A549 (cell line): ENCODE measurements at regions not wholly inside any gene's neighbourhood (a gene's known extent, or its start where the extent isn't known, plus 50 kb on each side); places are given as distances from the start of the nearest gene placed in this dataset.

Source experiments
- ATAC-seq, 2 experiments: fragments of 200-7000 bp in 1 of 2; fragments of >200 bp in 1 of 2; cut with Nextera tagmentation in 1 of 2; cut with Tn5 transposase in 1 of 2; 3 replicates each; pipeline versions ENCODE4 v1.8.0 to v1.9.1; 2018 to 2020; ENCODE audit warnings: mild to moderate bottlenecking in 1 of 2, moderate library complexity in 1 of 2
- CTCF ChIA-PET: fragments of 300-600 bp; sonication (Branson Sonifier 250); formaldehyde crosslinking; extraction: SDS; loops from one replicate; lab custom pipeline; 2021; ENCODE audit warnings: antibody characterized with exemption, inconsistent platforms; lab: Yijun Ruan, JAX
- POLR2A ChIA-PET: fragments of 350-600 bp; formaldehyde crosslinking; extraction: SDS; loops from one replicate; lab custom pipeline; 2021; ENCODE audit warnings: antibody characterized with exemption, inconsistent platforms; lab: Yijun Ruan, JAX
- DNase-seq, 2 experiments: peaks; one replicate each; pipeline versions ENCODE4 v3.0.0 to v3.0.0-alpha.2; 2011 to 2016; ENCODE audit warnings: low read depth in 1 of 2, low spot score in 1 of 2
- FAIRE-seq: peaks from 2 replicates; lab custom pipeline; 2011; peaks lifted over from hg19 to GRCh38; lab: Jason Lieb, UNC
- H3K27ac ChIP-seq, 2 experiments: fragments of >200 bp; sonication (Bioruptor Twin); formaldehyde crosslinking; 3 replicates each; pipeline ENCODE4 v1.5.1; 2016 to 2017
- H3K4me1 ChIP-seq: fragments of >200 bp; sonication (Bioruptor Twin); formaldehyde crosslinking; 3 replicates; pipeline ENCODE4 v1.6.1; 2016
- H3K4me2 ChIP-seq: fragments of >200 bp; sonication (Bioruptor Twin); formaldehyde crosslinking; 3 replicates; pipeline ENCODE4 v1.6.1; 2016
- H3K4me3 ChIP-seq: fragments of >200 bp; sonication (Bioruptor Twin); formaldehyde crosslinking; 3 replicates; pipeline ENCODE4 v1.5.1; 2016
- H3K9me3 ChIP-seq: fragments of >200 bp; sonication (Bioruptor Twin); formaldehyde crosslinking; 3 replicates; pipeline ENCODE4 v1.6.1; 2016
- CBX2 ChIP-seq: fragments of 200-600 bp; sonication (generic); IDR thresholded peaks from 2 replicates; pipeline ENCODE4 v1.6.1; 2016; ENCODE audit warnings: low read depth, mild to moderate bottlenecking, borderline replicate concordance
- CBX8 ChIP-seq: fragments of 200-600 bp; sonication (generic); IDR thresholded peaks from 2 replicates; pipeline ENCODE4 v1.6.1; 2016
- CEBPB ChIP-seq, 2 experiments: fragments of >200 bp in 1 of 2; sonication (Bioruptor Twin) in 1 of 2; formaldehyde crosslinking in 1 of 2; IDR thresholded peaks; 2 replicates each; pipeline ENCODE4 v1.6.1; 2012 to 2016
- CHD4 ChIP-seq: fragments of 200-600 bp; sonication (generic); IDR thresholded peaks from 2 replicates; pipeline ENCODE4 v1.6.1; 2016; ENCODE audit warnings: antibody characterized with exemption, mild to moderate bottlenecking, borderline replicate concordance
- E2F6 ChIP-seq: IDR thresholded peaks from 2 replicates; pipeline ENCODE4 v1.6.1; 2012; ENCODE audit warnings: low read depth, borderline replicate concordance
- EHF ChIP-seq: fragments of 250-450 bp; sonication (Bioruptor Pico); IDR thresholded peaks from 2 replicates; pipeline ENCODE4 v1.5.0; 2020; ENCODE audit warnings: mild to moderate bottlenecking
- ELK1 ChIP-seq: fragments of 150-350 bp; IDR thresholded peaks from 2 replicates; pipeline ENCODE4 v1.6.1; 2014; ENCODE audit warnings: low read depth, mild to moderate bottlenecking, low read length
- FOXS1 ChIP-seq: fragments of 250-450 bp; sonication (Bioruptor Pico); IDR thresholded peaks from 2 replicates; pipeline ENCODE4 v1.5.0; 2020; ENCODE audit warnings: mild to moderate bottlenecking, moderate library complexity
- HEYL ChIP-seq: fragments of 250-450 bp; sonication (Bioruptor Pico); IDR thresholded peaks from 2 replicates; pipeline ENCODE4 v1.8.0; 2021; ENCODE audit warnings: mild to moderate bottlenecking, moderate library complexity
- HOXB13 ChIP-seq: fragments of 250-450 bp; sonication (Bioruptor Pico); IDR thresholded peaks from 2 replicates; pipeline ENCODE4 v1.5.0; 2020; ENCODE audit warnings: low read depth, mild to moderate bottlenecking, moderate library complexity
- JUNB ChIP-seq: fragments of >200 bp; sonication (Bioruptor Twin); formaldehyde crosslinking; IDR thresholded peaks from 2 replicates; pipeline ENCODE4 v1.6.1; 2016
- KDM5A ChIP-seq: fragments of 200-600 bp; sonication (generic); IDR thresholded peaks from 2 replicates; pipeline ENCODE4 v1.6.1; 2016; ENCODE audit warnings: antibody characterized with exemption, mild to moderate bottlenecking
- MAFK ChIP-seq: fragments of 450-650 bp; IDR thresholded peaks from 2 replicates; pipeline ENCODE4 v1.6.1; 2014; ENCODE audit not compliant: partially characterized antibody
- NFE2L2 ChIP-seq: fragments of 150-350 bp; conservative IDR thresholded peaks from 2 replicates; pipeline ENCODE4 v1.6.1; 2014; ENCODE audit warnings: low read length
- NPAS2 ChIP-seq: fragments of 250-450 bp; sonication (Bioruptor Pico); IDR thresholded peaks from 2 replicates; pipeline ENCODE4 v1.8.0; 2022; ENCODE audit warnings: mild to moderate bottlenecking, moderate library complexity, borderline replicate concordance
- NR3C1 ChIP-seq: fragments of >200 bp; sonication (Bioruptor Twin); formaldehyde crosslinking; IDR thresholded peaks from 3 replicates; pipeline ENCODE4 v1.6.1; 2017
- POLR2A ChIP-seq: IDR thresholded peaks from 2 replicates; pipeline ENCODE4 v1.6.1; 2012; ENCODE audit warnings: mild to moderate bottlenecking, low read length
- POLR2AphosphoS2 ChIP-seq: conservative IDR thresholded peaks from 2 replicates; pipeline ENCODE4 v1.6.1; 2012; ENCODE audit warnings: low read length, improper control_type of control experiment, inconsistent platforms
- RAD21 ChIP-seq, 2 experiments: fragments of >200 bp in 1 of 2; sonication (Bioruptor Twin) in 1 of 2; formaldehyde crosslinking in 1 of 2; IDR thresholded peaks in 1 of 2; conservative IDR thresholded peaks in 1 of 2; 2 replicates in 1 of 2; 3 replicates in 1 of 2; pipeline ENCODE4 v1.6.1; 2012 to 2018; ENCODE audit warnings: inconsistent platforms in 1 of 2
- RARB ChIP-seq: fragments of 250-450 bp; sonication (Bioruptor Pico); IDR thresholded peaks from 2 replicates; pipeline ENCODE4 v1.8.0; 2021; ENCODE audit warnings: mild to moderate bottlenecking, moderate library complexity
- RCOR1 ChIP-seq: fragments of 150-350 bp; IDR thresholded peaks from 2 replicates; pipeline ENCODE4 v1.6.1; 2014; ENCODE audit warnings: antibody characterized with exemption, low read length, low read depth
- RFX5 ChIP-seq: fragments of 450-650 bp; IDR thresholded peaks from 2 replicates; pipeline ENCODE4 v1.7.1; 2014; ENCODE audit warnings: antibody characterized with exemption, mild to moderate bottlenecking, moderate library complexity
- SREBF2 ChIP-seq: fragments of 450-650 bp; IDR thresholded peaks from 2 replicates; pipeline ENCODE4 v1.6.1; 2014; ENCODE audit warnings: mild to moderate bottlenecking, moderate library complexity
- TFCP2L1 ChIP-seq: fragments of 250-450 bp; sonication (Bioruptor Pico); IDR thresholded peaks from 2 replicates; pipeline ENCODE4 v1.5.0; 2021; ENCODE audit warnings: mild to moderate bottlenecking
- ZC3H11A ChIP-seq: fragments of 450-650 bp; IDR thresholded peaks from 2 replicates; pipeline ENCODE4 v1.6.1; 2014; ENCODE audit warnings: antibody characterized with exemption, mild to moderate bottlenecking
- ZFP36 ChIP-seq: fragments of 450-650 bp; IDR thresholded peaks from 2 replicates; pipeline ENCODE4 v1.6.1; 2014; ENCODE audit warnings: borderline replicate concordance; ENCODE audit not compliant: partially characterized antibody
- ZNF302 ChIP-seq: fragments of 250-450 bp; sonication (Bioruptor Pico); IDR thresholded peaks from 2 replicates; pipeline ENCODE4 v1.9.0; 2021; ENCODE audit warnings: inconsistent platforms, mild to moderate bottlenecking, moderate library complexity
- ZSCAN20 ChIP-seq: fragments of 250-450 bp; sonication (Bioruptor Pico); IDR thresholded peaks from 2 replicates; pipeline ENCODE4 v1.8.0; 2022; ENCODE audit warnings: mild to moderate bottlenecking, moderate library complexity
- WGBS: methylation state at CpG from one replicate; pipeline ENCODE4 v1.1.6; 2017; ENCODE audit errors: missing lambda C conversion rate; 5-methylcytosine and 5-hydroxymethylcytosine counted together
- TF ChIP-seq, protein P1 (sequence below): fragments of 450-650 bp; IDR thresholded peaks from 2 replicates; pipeline ENCODE4 v1.6.1; 2014; ENCODE audit warnings: antibody characterized with exemption
- TF ChIP-seq, protein P2 (sequence below): fragments of >200 bp; sonication (Bioruptor Twin); formaldehyde crosslinking; IDR thresholded peaks from 3 replicates; pipeline ENCODE4 v1.6.1; 2016
- TF ChIP-seq, protein P3 (sequence below): fragments of 250-450 bp; sonication (Bioruptor Pico); IDR thresholded peaks from 2 replicates; pipeline ENCODE4 v1.5.0; 2020; ENCODE audit warnings: low read depth, mild to moderate bottlenecking, moderate library complexity

DNA sequence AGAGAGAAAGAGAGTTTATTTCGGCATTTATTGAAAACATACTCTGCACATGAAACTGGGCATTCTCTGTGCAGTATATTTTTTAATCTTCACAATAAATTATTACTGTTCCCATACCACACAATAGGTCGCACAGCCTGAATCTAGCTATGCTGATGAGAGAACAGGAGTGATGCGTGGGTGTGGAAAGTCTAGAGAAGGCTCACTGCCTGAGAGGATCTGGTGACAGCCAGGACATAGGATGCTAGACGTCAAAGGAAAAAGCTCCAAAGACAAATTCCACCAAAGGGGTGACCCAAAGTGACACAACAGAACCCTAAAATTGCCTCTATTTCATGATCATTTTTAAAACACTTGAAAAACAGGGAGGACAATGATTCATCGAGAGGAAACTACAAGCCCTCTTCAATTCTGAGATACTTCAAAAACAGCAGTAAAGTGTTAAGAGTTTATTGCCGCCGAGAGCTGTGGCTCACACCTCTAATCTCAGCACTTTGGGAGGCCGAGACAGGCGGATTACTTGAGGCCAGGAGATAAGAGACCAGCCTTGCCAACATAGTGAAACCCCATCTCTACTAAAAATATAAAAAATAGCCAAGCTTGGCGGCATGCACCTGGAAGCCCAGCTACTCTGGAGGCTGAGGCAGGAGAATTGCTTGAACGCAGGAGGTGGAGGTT, 189.6 kb upstream of the NBEA start:
- no peak for ATAC-seq
- Histone ChIP-seq H3K4me1 (no peaks in the 10 kb centered on the region), H3K27ac (no peak overlapping the region), H3K4me2 (no peak overlapping the region), H3K9me3 (no peaks in the 10 kb centered on the region), H3K4me3 (no peak overlapping the region)
- TF ChIP-seq ELK1 (no peak), ZSCAN20 (CRISPR knock-in tag) (no peak), FOXS1 (CRISPR knock-in tag) (no peak), NR3C1 (no peak), SREBF2 (no peak), CBX2 (no peak), RCOR1 (no peak), JUNB (no peak), KDM5A (no peak), MAFK (no peak), RAD21 (conservative IDR thresholded peaks at IDR 0.05 in 1 of 2, IDR thresholded peaks at IDR 0.05 in 1 of 2) (no peak), TFCP2L1 (CRISPR knock-in tag) (no peak), ZNF302 (no peak), CBX8 (no peak), EHF (no peak), ZC3H11A (no peak), CEBPB (IDR thresholded peaks at IDR 0.05) (no peak)
- TF ChIP-seq, protein P1, sequence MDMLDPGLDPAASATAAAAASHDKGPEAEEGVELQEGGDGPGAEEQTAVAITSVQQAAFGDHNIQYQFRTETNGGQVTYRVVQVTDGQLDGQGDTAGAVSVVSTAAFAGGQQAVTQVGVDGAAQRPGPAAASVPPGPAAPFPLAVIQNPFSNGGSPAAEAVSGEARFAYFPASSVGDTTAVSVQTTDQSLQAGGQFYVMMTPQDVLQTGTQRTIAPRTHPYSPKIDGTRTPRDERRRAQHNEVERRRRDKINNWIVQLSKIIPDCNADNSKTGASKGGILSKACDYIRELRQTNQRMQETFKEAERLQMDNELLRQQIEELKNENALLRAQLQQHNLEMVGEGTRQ = no peak
- TF ChIP-seq, protein P2, sequence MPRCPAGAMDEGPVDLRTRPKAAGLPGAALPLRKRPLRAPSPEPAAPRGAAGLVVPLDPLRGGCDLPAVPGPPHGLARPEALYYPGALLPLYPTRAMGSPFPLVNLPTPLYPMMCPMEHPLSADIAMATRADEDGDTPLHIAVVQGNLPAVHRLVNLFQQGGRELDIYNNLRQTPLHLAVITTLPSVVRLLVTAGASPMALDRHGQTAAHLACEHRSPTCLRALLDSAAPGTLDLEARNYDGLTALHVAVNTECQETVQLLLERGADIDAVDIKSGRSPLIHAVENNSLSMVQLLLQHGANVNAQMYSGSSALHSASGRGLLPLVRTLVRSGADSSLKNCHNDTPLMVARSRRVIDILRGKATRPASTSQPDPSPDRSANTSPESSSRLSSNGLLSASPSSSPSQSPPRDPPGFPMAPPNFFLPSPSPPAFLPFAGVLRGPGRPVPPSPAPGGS = no peak
- ChIA-PET CTCF (no interaction called here), POLR2A (no interaction called here)
- DNase-seq = no peak
- no peak for FAIRE-seq
- 79% methylated on average over 11 of the region's 11 CpGs for WGBS

DNA sequence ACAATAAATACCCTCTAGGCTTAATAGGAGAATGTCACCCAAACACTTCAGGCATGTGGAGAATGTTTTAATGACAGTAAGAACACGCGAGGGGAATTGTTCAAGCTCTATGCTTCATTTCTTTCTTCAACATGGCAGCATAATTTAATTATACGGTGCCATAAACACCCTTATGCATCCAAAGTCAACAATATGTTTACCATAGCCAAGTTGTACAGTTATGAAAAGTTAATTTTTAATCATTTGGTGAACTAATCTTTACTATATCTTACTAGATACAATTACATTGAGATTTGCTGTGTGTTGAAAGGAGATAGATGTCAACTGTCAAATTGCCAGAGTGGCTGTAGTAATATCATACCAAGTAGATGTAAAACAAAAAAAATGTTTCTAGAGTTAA, 185.9 kb upstream of the NBEA start:
- FAIRE-seq (no peak), DNase-seq (no peak)
- ChIA-PET CTCF (no interaction called here), POLR2A (no interaction called here)
- Histone ChIP-seq H3K4me1 (no peaks in the 10 kb centered on the region), H3K4me3 (no peak overlapping the region)
- TF ChIP-seq, protein P2 = no peak
- TF ChIP-seq, all 56 proteins: peak for 0
- Histone ChIP-seq H3K27ac (no peak overlapping the region), H3K4me2 (no peak overlapping the region), H3K9me3 (no peaks in the 10 kb centered on the region)
- no peak for ATAC-seq
- 76% methylated on average over 3 of the region's 3 CpGs for WGBS

GRCh38 chr13:34756572-34756971, 185.5 kb upstream of the NBEA start:
- H3K27ac ChIP-seq = no peak overlapping the region
- WGBS = 57% methylated on average over 2 of the region's 2 CpGs
- no peaks in the 10 kb centered on the region for H3K4me1 ChIP-seq
- POLR2A ChIA-PET = no interaction called here
- H3K9me3 ChIP-seq = no peaks in the 10 kb centered on the region
- DNase-seq (no peak), FAIRE-seq (no peak), ATAC-seq (no peak)
- no peak overlapping the region for H3K4me3 ChIP-seq
- CTCF ChIA-PET = no interaction called here
- no peak overlapping the region for H3K4me2 ChIP-seq
- TF ChIP-seq SREBF2 (no peak), POLR2AphosphoS2 (no peak), RAD21 (conservative IDR thresholded peaks at IDR 0.05 in 1 of 2, IDR thresholded peaks at IDR 0.05 in 1 of 2) (no peak), POLR2A (no peak), CHD4 (no peak), MAFK (no peak), NPAS2 (no peak), HOXB13 (no peak), ZNF302 (no peak), E2F6 (no peak), RARB (no peak), NR3C1 (no peak), RFX5 (no peak), NFE2L2 (no peak), ZFP36 (no peak), HEYL (no peak)
- TF ChIP-seq, protein P3, sequence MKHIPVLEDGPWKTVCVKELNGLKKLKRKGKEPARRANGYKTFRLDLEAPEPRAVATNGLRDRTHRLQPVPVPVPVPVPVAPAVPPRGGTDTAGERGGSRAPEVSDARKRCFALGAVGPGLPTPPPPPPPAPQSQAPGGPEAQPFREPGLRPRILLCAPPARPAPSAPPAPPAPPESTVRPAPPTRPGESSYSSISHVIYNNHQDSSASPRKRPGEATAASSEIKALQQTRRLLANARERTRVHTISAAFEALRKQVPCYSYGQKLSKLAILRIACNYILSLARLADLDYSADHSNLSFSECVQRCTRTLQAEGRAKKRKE (CRISPR knock-in tag) = no peak
